Epithelial cell of proximal tubule (primary cell): ENCODE measurements at regions not wholly inside any gene's neighbourhood (a gene's known extent, or its start where the extent isn't known, plus 50 kb on each side); places are given as distances from the start of the nearest gene placed in this dataset.

Experiments used
- DNase-seq: peaks from one replicate; pipeline ENCODE4 v3.0.0-alpha.2; 2011; ENCODE audit warnings: low read depth
- H3K4me3 ChIP-seq: 2 replicates; pipeline ENCODE4 v1.5.1; 2011; ENCODE audit warnings: low read depth, mild to moderate bottlenecking, low read length
- CTCF ChIP-seq: conservative IDR thresholded peaks from 2 replicates; pipeline ENCODE4 v1.5.1; 2012; ENCODE audit warnings: low read depth, mild to moderate bottlenecking, low read length

GRCh38 chr4:170423137-170423536 is 333.4 kb upstream of the AADAT start:
- TF ChIP-seq CTCF = no peak
- no peak for DNase-seq

GRCh38 chr4:170420255-170420693 is 330.5 kb upstream of the AADAT start:
- no peak for DNase-seq
- H3K4me3 ChIP-seq = no peak overlapping the region
- TF ChIP-seq CTCF = no peak

More at GRCh38 chr4:170423137-170423536, 333.4 kb upstream of the AADAT start:
- no peak overlapping the region for H3K4me3 ChIP-seq

- no peak for TF ChIP-seq CTCF
- no peak for DNase-seq
- H3K4me3 ChIP-seq = no peak overlapping the region
Observed at GRCh38 chr4:170414961-170415360, 325.2 kb upstream of the AADAT start.

- no peak for DNase-seq
- H3K4me3 ChIP-seq = no peak overlapping the region
- no peak for TF ChIP-seq CTCF
Observed at GRCh38 chr4:170414360-170414759, 324.6 kb upstream of the AADAT start.

GRCh38 chr4:170413951-170414350 is 324.2 kb upstream of the AADAT start:
- TF ChIP-seq CTCF = no peak
- H3K4me3 ChIP-seq = no peak overlapping the region
- no peak for DNase-seq

GRCh38 chr4:170400361-170400760 is 310.6 kb upstream of the AADAT start:
- DNase-seq = no peak
- H3K4me3 ChIP-seq = no peak overlapping the region
- TF ChIP-seq CTCF = peak; percentile 44

- no peak for DNase-seq
- no peak for TF ChIP-seq CTCF
- no peak overlapping the region for H3K4me3 ChIP-seq
Observed at GRCh38 chr4:170399581-170400293, 310.0 kb upstream of the AADAT start.
